GM06990 (cell line): ENCODE measurements at regions not wholly inside any gene's neighbourhood (a gene's known extent, or its start where the extent isn't known, plus 50 kb on each side); places are given as distances from the start of the nearest gene placed in this dataset.

Experiments
- DNase-seq: peaks from one replicate; pipeline ENCODE4 v3.0.0-alpha.2; 2011; ENCODE audit not compliant: insufficient read length; ENCODE audit errors: extremely low read depth
- H3K27me3 ChIP-seq: replicated peaks from 2 replicates; pipeline ENCODE4 v1.6.0; 2011; ENCODE audit warnings: low read length; ENCODE audit not compliant: control insufficient read depth, insufficient read depth
- H3K36me3 ChIP-seq: 2 replicates; pipeline ENCODE4 v1.5.1; 2011; ENCODE audit warnings: low read length; ENCODE audit not compliant: control insufficient read depth, insufficient read depth
- H3K4me3 ChIP-seq: replicated peaks from 2 replicates; pipeline ENCODE4 v1.5.1; 2011; ENCODE audit warnings: low read depth, mild to moderate bottlenecking, control low read depth, low read length
- CTCF ChIP-seq: IDR thresholded peaks from 2 replicates; pipeline ENCODE4 v1.5.1; 2011; ENCODE audit warnings: low read length, control low read depth, mild to moderate bottlenecking, inconsistent platforms; ENCODE audit not compliant: insufficient read depth, poor library complexity, severe bottlenecking

DNA sequence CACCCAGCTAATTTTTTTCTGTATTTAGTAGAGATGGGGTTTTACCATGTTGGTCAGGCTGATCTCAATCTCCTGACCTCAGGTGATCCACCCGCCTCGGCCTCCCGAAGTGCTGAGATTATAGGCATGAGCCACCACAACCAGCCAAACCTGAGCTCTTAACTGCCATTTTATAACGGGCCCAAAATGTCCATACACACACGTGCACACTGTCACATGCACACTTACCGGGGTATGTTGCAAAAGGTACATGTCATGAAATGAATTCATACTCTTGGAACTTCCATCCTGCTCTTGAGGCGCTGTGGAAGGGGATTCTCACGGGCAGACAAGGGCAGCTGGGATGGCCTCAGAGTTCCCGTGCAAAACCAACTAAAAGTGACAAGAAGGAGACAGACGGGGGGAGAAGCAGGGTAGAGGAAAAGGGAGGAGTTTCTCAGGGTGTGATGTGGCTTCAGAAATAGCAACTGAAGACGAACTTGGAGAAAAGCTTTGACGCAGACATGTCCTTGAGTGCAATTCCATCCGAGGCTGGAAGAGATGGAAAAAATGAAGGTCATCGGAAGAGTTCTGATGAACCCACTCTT is 110.9 kb downstream of the BDH1 start:
- Histone ChIP-seq H3K27me3 (no peaks in the 10 kb centered on the region), H3K36me3 (no peaks in the 10 kb centered on the region), H3K4me3 (no peak overlapping the region)
- no peak for TF ChIP-seq CTCF
- no peak for DNase-seq

GRCh38 chr3:197443506-197443905 is 112.3 kb downstream of the BDH1 start:
- DNase-seq = no peak
- no peaks in the 10 kb centered on the region for H3K36me3 ChIP-seq
- H3K4me3 ChIP-seq = no peak overlapping the region
- no peaks in the 10 kb centered on the region for H3K27me3 ChIP-seq
- no peak for TF ChIP-seq CTCF

DNA sequence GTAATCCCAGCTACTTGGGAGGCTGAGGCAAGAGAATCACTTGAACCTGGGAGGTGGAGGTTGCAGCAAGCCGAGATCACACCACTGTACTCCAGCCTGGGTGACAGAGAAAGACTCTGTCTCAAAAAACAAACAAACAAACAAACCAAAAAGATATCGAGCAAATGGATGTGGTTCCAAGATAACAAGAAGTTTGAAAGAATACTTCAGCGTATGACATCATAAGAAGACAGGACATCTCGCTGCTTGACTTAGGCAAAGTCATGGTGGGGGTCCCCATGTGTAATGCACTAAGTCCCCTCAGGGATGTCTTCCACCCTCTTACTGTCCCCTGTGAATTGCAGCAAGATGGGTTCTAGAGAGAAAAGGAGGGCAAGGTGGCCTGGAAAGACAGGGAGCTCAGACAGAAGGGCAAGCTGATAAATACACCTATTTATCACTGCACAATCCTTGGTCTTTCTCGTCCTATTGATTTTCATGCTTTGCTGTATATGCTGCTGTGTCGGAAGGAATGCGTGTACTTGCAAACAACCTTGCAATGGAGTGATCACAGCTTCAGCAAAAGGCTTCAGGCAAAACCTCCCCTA is 115.0 kb downstream of the BDH1 start:
- TF ChIP-seq CTCF = no peak
- no peak overlapping the region for H3K4me3 ChIP-seq
- no peak for DNase-seq
- H3K27me3 ChIP-seq = no peaks in the 10 kb centered on the region
- no peaks in the 10 kb centered on the region for H3K36me3 ChIP-seq

- no peak for DNase-seq
- Histone ChIP-seq H3K27me3 (no peaks in the 10 kb centered on the region), H3K4me3 (no peak overlapping the region), H3K36me3 (no peaks in the 10 kb centered on the region)
- TF ChIP-seq CTCF = no peak
Measured at GRCh38 chr3:197438906-197439305, 116.9 kb downstream of the BDH1 start.

GRCh38 chr3:197435426-197435825 is 120.3 kb downstream of the BDH1 start:
- no peak for TF ChIP-seq CTCF
- Histone ChIP-seq H3K27me3 (no peaks in the 10 kb centered on the region), H3K36me3 (no peaks in the 10 kb centered on the region), H3K4me3 (no peak overlapping the region)
- DNase-seq = no peak

- H3K4me3 ChIP-seq = no peak overlapping the region
- H3K27me3 ChIP-seq = no peaks in the 10 kb centered on the region
- H3K36me3 ChIP-seq = no peaks in the 10 kb centered on the region
- DNase-seq = no peak
- TF ChIP-seq CTCF = no peak
Measured at GRCh38 chr3:197434830-197435229, 120.9 kb downstream of the BDH1 start.
